ENCODE measurements at regions not wholly inside any gene's neighbourhood (a gene's known extent, or its start where the extent isn't known, plus 50 kb on each side); places are given as distances from the start of the nearest gene placed in this dataset.

DNA sequence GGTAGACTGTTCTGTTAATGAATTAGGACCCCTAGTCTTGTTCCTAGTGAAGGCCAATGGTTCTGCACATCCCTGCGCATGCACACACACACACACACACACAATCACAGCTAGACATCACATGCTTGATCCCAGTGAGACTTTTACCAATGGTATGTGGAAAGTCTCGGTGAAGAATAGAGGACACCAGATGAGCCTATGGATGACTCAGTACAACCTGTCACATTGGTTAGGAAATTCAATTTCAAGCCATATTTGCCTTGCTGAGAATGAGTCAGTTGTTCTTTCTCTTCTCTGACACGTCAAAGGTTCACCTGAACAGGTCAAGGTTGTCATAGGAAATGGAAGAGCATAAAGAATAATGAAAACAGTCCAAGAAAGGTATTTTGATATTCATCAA is 122.0 kb downstream of the SLC17A6 start:
- TF ChIP-seq CTCF (IDR thresholded peaks at IDR 0.05; ENCODE audit: insufficient read depth, low read depth, low read length, missing control alignments), result no peak
- DNase-seq (ENCODE audit: low read depth), result peak; percentile 92
- no peak overlapping the region for H3K4me3 ChIP-seq (ENCODE audit: low read length)

- TF ChIP-seq CTCF (IDR thresholded peaks at IDR 0.05; ENCODE audit: insufficient read depth, low read depth, low read length, missing control alignments), result no peak
- H3K4me3 ChIP-seq (ENCODE audit: low read length), result no peak overlapping the region
- peak; percentile 89 for DNase-seq (ENCODE audit: low read depth)
These were observed 120.9 kb downstream of the SLC17A6 start for GRCh38 chr11:22459048-22459447.

DNA sequence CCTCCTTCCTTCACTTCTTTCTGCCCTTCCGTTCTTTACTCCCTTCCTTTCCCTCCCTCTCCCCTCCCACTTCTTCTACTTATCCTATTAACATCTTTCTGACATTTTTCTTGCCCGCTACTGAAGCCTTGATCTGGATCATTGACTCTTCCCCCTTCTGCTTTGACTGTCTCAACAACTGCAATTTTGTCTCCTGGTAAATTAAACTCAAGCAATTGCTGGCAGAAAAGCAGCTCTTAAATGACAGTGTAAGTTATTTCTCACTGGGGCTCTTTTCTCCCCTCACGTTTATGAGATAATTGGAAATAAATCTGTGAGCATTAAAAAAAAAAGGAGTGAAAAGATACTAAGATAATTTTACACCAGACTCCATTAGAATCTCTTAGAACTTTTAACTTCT is 120.0 kb downstream of the SLC17A6 start:
- no peak for TF ChIP-seq CTCF (IDR thresholded peaks at IDR 0.05; ENCODE audit: insufficient read depth, low read depth, low read length, missing control alignments)
- no peak overlapping the region for H3K4me3 ChIP-seq (ENCODE audit: low read length)
- DNase-seq (ENCODE audit: low read depth), result no peak

DNA sequence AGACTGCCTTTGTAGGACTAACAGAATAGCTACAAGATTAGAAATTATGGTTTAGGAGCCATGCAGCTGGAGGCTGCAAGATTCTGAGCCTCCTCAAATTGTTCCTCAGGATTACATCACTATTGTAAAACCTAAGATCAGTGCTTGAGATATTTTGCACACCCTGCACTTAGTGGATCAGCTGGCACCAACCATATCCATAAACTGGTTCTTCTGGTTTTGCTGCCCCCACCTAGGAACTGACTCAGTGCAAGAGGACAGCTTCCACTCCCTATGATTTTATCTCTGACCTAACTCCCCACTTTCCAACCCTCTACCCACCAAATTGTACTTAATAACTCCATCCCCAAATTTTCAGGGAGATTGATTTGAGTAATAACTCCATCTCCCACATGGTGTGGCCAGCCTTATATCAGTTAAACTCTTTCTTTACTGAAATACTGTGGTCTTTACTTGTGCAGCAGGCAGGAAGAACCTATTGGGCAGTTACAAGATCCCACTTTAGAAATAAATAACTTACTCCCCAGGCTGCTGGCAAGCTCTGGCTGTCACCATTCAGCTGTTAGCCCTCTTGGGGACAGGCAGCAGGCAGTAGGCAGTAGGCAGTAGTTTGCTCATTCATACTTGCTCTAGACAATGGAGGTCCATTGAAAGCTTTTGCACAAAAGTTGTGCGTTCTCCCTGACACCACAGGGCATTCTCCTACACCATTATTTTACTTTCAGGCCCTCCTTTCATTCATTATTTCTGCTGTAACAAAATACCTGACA is 119.0 kb downstream of the SLC17A6 start:
- DNase-seq (ENCODE audit: low read depth), result peak; percentile 96
- no peak overlapping the region for H3K4me3 ChIP-seq (ENCODE audit: low read length)
- no peak for TF ChIP-seq CTCF (IDR thresholded peaks at IDR 0.05; ENCODE audit: insufficient read depth, low read depth, low read length, missing control alignments)

DNA sequence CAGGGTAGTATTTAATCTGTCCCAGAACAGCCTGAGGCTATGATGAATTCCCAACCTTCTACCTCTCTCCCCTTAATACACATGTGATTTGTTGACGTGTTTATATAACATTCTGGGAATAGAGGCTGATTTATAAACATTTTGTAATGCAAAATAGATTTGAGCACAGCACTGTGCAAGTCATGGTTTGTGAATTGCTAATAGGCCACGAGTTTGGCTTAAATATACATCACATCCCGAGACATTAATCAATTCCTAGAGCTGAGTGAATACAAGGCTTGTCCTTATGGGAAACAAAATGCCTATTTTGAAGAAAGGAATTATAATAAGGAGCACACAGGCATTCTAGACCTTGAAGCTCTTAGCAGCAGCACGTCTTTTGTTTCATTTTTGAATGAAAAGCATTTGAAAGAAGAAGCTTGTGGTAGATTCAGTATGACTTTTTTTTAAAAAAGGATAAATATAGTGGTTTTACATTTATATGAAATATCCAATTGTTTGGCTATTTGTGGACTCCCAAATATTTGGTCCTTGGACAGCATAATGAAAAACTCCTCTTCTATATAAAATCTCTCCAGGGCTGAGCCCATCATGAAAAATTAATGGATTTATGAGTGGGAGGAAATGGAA is 116.4 kb downstream of the SLC17A6 start:
- DNase-seq (ENCODE audit: low read depth), result no peak
- H3K4me3 ChIP-seq (ENCODE audit: low read length), result no peak overlapping the region

GRCh38 chr11:22449441-22449840 is 111.3 kb downstream of the SLC17A6 start:
- no peak for TF ChIP-seq CTCF (IDR thresholded peaks at IDR 0.05; ENCODE audit: insufficient read depth, low read depth, low read length, missing control alignments)
- H3K4me3 ChIP-seq (ENCODE audit: low read length), result no peak overlapping the region
- DNase-seq (ENCODE audit: low read depth), result no peak

More for the DNA sequence above, 116.4 kb downstream of the SLC17A6 start:
- TF ChIP-seq CTCF (IDR thresholded peaks at IDR 0.05; ENCODE audit: insufficient read depth, low read depth, low read length, missing control alignments), result no peak
